ENCODE measurements at regions not wholly inside any gene's neighbourhood (a gene's known extent, or its start where the extent isn't known, plus 50 kb on each side); places are given as distances from the start of the nearest gene placed in this dataset.
"Not testable (repeated sequence)": the region's sequence is repeated elsewhere in the genome, so short reads cannot be mapped to it uniquely, and the experiment has no call there.

GRCh38 chr9:101821450-101821849, 83.0 kb upstream of the GRIN3A start:
- H3K4ac ChIP-seq (replicated peaks; ENCODE audit: insufficient read length, low read depth, low read length); H4K91ac ChIP-seq (replicated peaks; ENCODE audit: insufficient read length, low read length); FAIRE-seq; H3K23me2 ChIP-seq (ENCODE audit: low read depth, low read length); H4K20me1 ChIP-seq (replicated peaks in 1 of 2; ENCODE audit: control insufficient read depth in 1 of 2, insufficient read depth in 2 of 2, low read length in 2 of 2); H3K23ac ChIP-seq (ENCODE audit: insufficient read length); H3K56ac ChIP-seq (replicated peaks; ENCODE audit: insufficient read length, low read depth, low read length); H3K79me1 ChIP-seq (ENCODE audit: low read depth, low read length); H4K8ac ChIP-seq (ENCODE audit: extremely low read depth, insufficient read depth, low read length); H3K27ac ChIP-seq (ENCODE audit: low read depth, low read length); H2BK15ac ChIP-seq (ENCODE audit: low read length); H2BK120ac ChIP-seq (replicated peaks; ENCODE audit: low read depth, low read length); POLR2A ChIA-PET (ENCODE audit: partially characterized antibody); H4K5ac ChIP-seq (ENCODE audit: insufficient read length, low read depth, low read length); H2AK5ac ChIP-seq (ENCODE audit: low read depth, low read length); H2BK5ac ChIP-seq (ENCODE audit: low read depth, low read length); H2AFZ ChIP-seq (ENCODE audit: low read length); H3K18ac ChIP-seq (ENCODE audit: extremely low read depth, low read length); H3K4me3 ChIP-seq (ENCODE audit: extremely low read depth in 1 of 4, insufficient read depth in 2 of 4, low read depth in 3 of 4, low read length in 4 of 4); H3K9me3 ChIP-seq (ENCODE audit: insufficient read depth in 2 of 2, low read depth in 1 of 2, low read length in 1 of 2); CTCF ChIA-PET (ENCODE audit: partially characterized antibody); H2BK12ac ChIP-seq (ENCODE audit: low read depth, low read length); H2BK20ac ChIP-seq (ENCODE audit: low read length); H3K79me2 ChIP-seq (ENCODE audit: control insufficient read depth in 1 of 2, insufficient read depth in 2 of 2, low read length in 2 of 2); H3K27me3 ChIP-seq (replicated peaks in 1 of 4; ENCODE audit: control insufficient read depth in 3 of 4, extremely low read depth in 1 of 4, insufficient read depth in 3 of 4, low read length in 3 of 4); H3K9ac ChIP-seq (replicated peaks in 1 of 4; ENCODE audit: extremely low read depth in 1 of 4, low read depth in 3 of 4, low read length in 3 of 4); H3K4me1 ChIP-seq (replicated peaks in 1 of 4; ENCODE audit: control insufficient read depth in 3 of 4, insufficient read depth in 4 of 4, low read length in 3 of 4); DNase-seq (ENCODE audit: low read depth in 1 of 2, low spot score in 2 of 2); H3K14ac ChIP-seq (ENCODE audit: insufficient read length); H3K36me3 ChIP-seq (ENCODE audit: control insufficient read depth in 2 of 4, insufficient read depth in 4 of 4, low read length in 3 of 4); H3K4me2 ChIP-seq (ENCODE audit: insufficient read depth in 1 of 2, low read depth in 2 of 2, low read length in 2 of 2): not testable (repeated sequence)
- WGBS, 2 experiments (ENCODE audit: extremely low coverage in 1 of 2, insufficient coverage in 1 of 2, insufficient read length in 1 of 2, insufficient replicate concordance in 2 of 2, low coverage in 1 of 2, low lambda C conversion rate in 2 of 2, missing lambda C conversion rate in 1 of 2) = 100% methylated on average over 1 of the region's 1 CpG; no CpG with 5 or more reads in 1 of the 2 experiments

DNA sequence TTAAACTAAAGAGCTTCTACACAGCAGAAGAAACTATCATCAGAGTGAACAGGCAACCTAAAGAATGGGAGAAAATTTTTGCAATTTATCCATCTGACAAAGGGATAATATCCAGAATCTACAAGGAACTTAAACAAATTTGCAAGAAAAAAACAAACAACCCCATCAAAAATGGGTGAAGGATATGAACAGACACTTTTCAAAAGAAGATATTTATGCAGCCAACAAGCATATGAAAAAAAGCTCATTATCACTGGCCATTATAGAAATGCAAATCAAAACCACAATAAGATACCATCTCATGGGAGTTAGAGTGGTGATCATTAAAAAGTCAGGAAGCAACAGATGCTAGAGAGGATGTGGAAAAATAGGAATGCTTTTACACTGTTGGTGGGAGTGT, 82.5 kb upstream of the GRIN3A start:
- H3K27ac ChIP-seq (ENCODE audit: low read depth, low read length); CTCF ChIA-PET (ENCODE audit: partially characterized antibody); H3K36me3 ChIP-seq (ENCODE audit: control insufficient read depth in 2 of 4, insufficient read depth in 4 of 4, low read length in 3 of 4); H3K4ac ChIP-seq (replicated peaks; ENCODE audit: insufficient read length, low read depth, low read length); H3K4me1 ChIP-seq (replicated peaks in 1 of 4; ENCODE audit: control insufficient read depth in 3 of 4, insufficient read depth in 4 of 4, low read length in 3 of 4); H2AK5ac ChIP-seq (ENCODE audit: low read depth, low read length); H3K23me2 ChIP-seq (ENCODE audit: low read depth, low read length); H3K9me3 ChIP-seq (ENCODE audit: insufficient read depth in 2 of 2, low read depth in 1 of 2, low read length in 1 of 2); H3K18ac ChIP-seq (ENCODE audit: extremely low read depth, low read length); H3K14ac ChIP-seq (ENCODE audit: insufficient read length); H2BK20ac ChIP-seq (ENCODE audit: low read length); FAIRE-seq; H4K20me1 ChIP-seq (replicated peaks in 1 of 2; ENCODE audit: control insufficient read depth in 1 of 2, insufficient read depth in 2 of 2, low read length in 2 of 2); POLR2A ChIA-PET (ENCODE audit: partially characterized antibody); H3K27me3 ChIP-seq (replicated peaks in 1 of 4; ENCODE audit: control insufficient read depth in 3 of 4, extremely low read depth in 1 of 4, insufficient read depth in 3 of 4, low read length in 3 of 4); H2BK120ac ChIP-seq (replicated peaks; ENCODE audit: low read depth, low read length); H4K8ac ChIP-seq (ENCODE audit: extremely low read depth, insufficient read depth, low read length); H3K4me2 ChIP-seq (ENCODE audit: insufficient read depth in 1 of 2, low read depth in 2 of 2, low read length in 2 of 2); H3K79me1 ChIP-seq (ENCODE audit: low read depth, low read length); DNase-seq (ENCODE audit: low read depth in 1 of 2, low spot score in 2 of 2); H3K79me2 ChIP-seq (ENCODE audit: control insufficient read depth in 1 of 2, insufficient read depth in 2 of 2, low read length in 2 of 2); H2BK15ac ChIP-seq (ENCODE audit: low read length); H2BK5ac ChIP-seq (ENCODE audit: low read depth, low read length); H3K23ac ChIP-seq (ENCODE audit: insufficient read length); H3K9ac ChIP-seq (replicated peaks in 1 of 4; ENCODE audit: extremely low read depth in 1 of 4, low read depth in 3 of 4, low read length in 3 of 4); H2BK12ac ChIP-seq (ENCODE audit: low read depth, low read length); H3K4me3 ChIP-seq (ENCODE audit: extremely low read depth in 1 of 4, insufficient read depth in 2 of 4, low read depth in 3 of 4, low read length in 4 of 4); H2AFZ ChIP-seq (ENCODE audit: low read length); H4K91ac ChIP-seq (replicated peaks; ENCODE audit: insufficient read length, low read length); H4K5ac ChIP-seq (ENCODE audit: insufficient read length, low read depth, low read length); H3K56ac ChIP-seq (replicated peaks; ENCODE audit: insufficient read length, low read depth, low read length): not testable (repeated sequence)

Measured in H1 (cell line).